Neural crest cell (in vitro differentiated cells): ENCODE measurements at regions not wholly inside any gene's neighbourhood (a gene's known extent, or its start where the extent isn't known, plus 50 kb on each side); places are given as distances from the start of the nearest gene placed in this dataset.
A peak's percentile ranks its signal among the peaks of the same experiment; 100 is the strongest.

ENCODE experiments used
- DNase-seq: peaks from one replicate; pipeline ENCODE4 v3.0.0; 2021; ENCODE audit warnings: low read depth, mixed read lengths, low spot score
- H3K27ac Mint-ChIP-seq: one replicate; pipeline ENCODE4 v1.8.0; 2021; ENCODE audit warnings: mild to moderate bottlenecking, mixed read lengths; ENCODE audit not compliant: unreplicated experiment
- H3K27me3 Mint-ChIP-seq: 2 replicates; pipeline ENCODE4 v1.8.0; 2021; ENCODE audit warnings: low read depth, mild to moderate bottlenecking, mixed read lengths
- H3K36me3 Mint-ChIP-seq: 2 replicates; pipeline ENCODE4 v1.8.0; 2021; ENCODE audit warnings: low read depth, mild to moderate bottlenecking, mixed read lengths
- H3K4me1 Mint-ChIP-seq: 2 replicates; pipeline ENCODE4 v1.8.0; 2021; ENCODE audit warnings: mixed read lengths
- H3K4me3 Mint-ChIP-seq: one replicate; pipeline ENCODE4 v1.8.0; 2021; ENCODE audit warnings: mild to moderate bottlenecking, mixed read lengths
- H3K9me3 Mint-ChIP-seq: 2 replicates; pipeline ENCODE4 v1.8.0; 2021; ENCODE audit warnings: mixed read lengths
- TF ChIP-seq, protein P1 (sequence below): fragments of 200-600 bp; sonication (generic); conservative IDR thresholded peaks from 2 replicates; pipeline ENCODE4 v1.5.0; 2021; ENCODE audit warnings: antibody characterized with exemption, mild to moderate bottlenecking

DNA sequence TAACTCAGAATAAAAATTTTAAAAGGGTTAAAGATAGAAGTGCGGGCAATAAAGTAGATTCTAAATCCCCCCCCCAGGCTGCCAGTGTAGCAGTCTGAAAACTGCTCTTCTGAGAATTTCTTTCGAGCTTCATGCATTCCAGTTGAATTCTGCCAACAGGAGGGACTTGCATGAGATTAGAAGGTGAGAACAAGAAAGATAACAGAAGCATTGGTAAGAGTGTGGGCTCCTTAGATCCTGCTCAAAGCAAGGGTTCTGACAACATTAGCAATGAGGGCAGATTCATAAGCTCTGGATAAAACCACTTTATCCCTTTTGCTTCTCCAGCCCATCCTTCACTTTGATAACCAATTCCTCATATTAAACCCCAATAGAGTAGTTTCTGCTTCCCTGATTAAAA, 235.9 kb upstream of the CDH6 start:
- H3K27me3 Mint-ChIP-seq, result no peaks in the 10 kb centered on the region
- no peak for DNase-seq
- no peak overlapping the region for H3K27ac Mint-ChIP-seq
- H3K4me3 Mint-ChIP-seq, result no peak overlapping the region
- TF ChIP-seq, protein P1, sequence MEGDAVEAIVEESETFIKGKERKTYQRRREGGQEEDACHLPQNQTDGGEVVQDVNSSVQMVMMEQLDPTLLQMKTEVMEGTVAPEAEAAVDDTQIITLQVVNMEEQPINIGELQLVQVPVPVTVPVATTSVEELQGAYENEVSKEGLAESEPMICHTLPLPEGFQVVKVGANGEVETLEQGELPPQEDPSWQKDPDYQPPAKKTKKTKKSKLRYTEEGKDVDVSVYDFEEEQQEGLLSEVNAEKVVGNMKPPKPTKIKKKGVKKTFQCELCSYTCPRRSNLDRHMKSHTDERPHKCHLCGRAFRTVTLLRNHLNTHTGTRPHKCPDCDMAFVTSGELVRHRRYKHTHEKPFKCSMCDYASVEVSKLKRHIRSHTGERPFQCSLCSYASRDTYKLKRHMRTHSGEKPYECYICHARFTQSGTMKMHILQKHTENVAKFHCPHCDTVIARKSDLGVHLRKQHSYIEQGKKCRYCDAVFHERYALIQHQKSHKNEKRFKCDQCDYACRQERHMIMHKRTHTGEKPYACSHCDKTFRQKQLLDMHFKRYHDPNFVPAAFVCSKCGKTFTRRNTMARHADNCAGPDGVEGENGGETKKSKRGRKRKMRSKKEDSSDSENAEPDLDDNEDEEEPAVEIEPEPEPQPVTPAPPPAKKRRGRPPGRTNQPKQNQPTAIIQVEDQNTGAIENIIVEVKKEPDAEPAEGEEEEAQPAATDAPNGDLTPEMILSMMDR, result no peak
- peaks cover 8% of the 10 kb centered on the region for H3K4me1 Mint-ChIP-seq
- peaks cover 3% of the 10 kb centered on the region for H3K36me3 Mint-ChIP-seq
- H3K9me3 Mint-ChIP-seq, result peaks cover 5% of the 10 kb centered on the region

DNA sequence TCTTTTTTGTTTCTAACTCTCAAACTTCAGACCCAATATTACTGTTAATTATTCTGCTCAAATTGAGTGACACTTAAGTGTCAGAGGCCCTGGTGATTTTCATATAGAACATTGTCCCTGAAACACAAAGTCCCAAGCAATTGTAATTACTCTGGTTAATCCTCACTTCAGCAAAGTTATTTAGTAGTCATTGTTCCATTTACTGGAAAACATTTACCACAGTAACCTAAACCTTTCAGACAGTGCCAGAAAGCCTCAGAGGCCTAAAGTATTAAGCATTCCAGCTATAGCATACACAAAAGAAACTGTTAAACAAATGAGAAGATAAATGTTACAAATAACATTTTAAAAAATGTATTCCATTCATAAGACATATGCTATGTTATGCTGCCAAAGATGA, 237.2 kb upstream of the CDH6 start:
- no peak overlapping the region for H3K4me3 Mint-ChIP-seq
- H3K27ac Mint-ChIP-seq, result no peak overlapping the region
- no peak for DNase-seq
- H3K9me3 Mint-ChIP-seq, result peaks cover 8% of the 10 kb centered on the region
- peaks cover 5% of the 10 kb centered on the region for H3K4me1 Mint-ChIP-seq
- no peaks in the 10 kb centered on the region for H3K27me3 Mint-ChIP-seq
- peaks cover 6% of the 10 kb centered on the region for H3K36me3 Mint-ChIP-seq
- TF ChIP-seq, protein P1, result no peak

DNA sequence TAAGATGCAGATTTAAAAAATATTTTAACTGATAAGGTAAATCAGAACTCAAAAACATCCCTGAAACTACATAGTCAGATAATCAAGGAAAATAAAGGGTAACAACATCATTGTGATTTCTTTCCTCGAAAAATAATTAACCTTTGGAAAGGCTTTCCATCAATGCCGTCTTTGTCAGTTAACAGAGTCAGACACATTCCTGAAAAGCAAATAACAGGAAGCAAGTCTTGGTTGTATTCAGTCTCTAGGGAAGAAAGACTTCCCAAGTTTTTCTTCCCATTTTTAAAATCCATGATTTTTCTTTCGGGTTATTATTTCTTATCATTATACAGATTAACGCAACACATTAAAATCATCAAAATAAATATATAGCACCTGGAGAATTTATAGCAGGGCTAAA, 256.4 kb upstream of the CDH6 start:
- Mint-ChIP-seq H3K36me3 (no peaks in the 10 kb centered on the region), H3K4me3 (peak overlapping the region; percentile 79), H3K27me3 (no peaks in the 10 kb centered on the region), H3K27ac (peak overlapping the region; percentile 13), H3K9me3 (no peaks in the 10 kb centered on the region), H3K4me1 (peaks cover 77% of the 10 kb centered on the region)
- TF ChIP-seq, protein P1, result no peak
- no peak for DNase-seq

DNA sequence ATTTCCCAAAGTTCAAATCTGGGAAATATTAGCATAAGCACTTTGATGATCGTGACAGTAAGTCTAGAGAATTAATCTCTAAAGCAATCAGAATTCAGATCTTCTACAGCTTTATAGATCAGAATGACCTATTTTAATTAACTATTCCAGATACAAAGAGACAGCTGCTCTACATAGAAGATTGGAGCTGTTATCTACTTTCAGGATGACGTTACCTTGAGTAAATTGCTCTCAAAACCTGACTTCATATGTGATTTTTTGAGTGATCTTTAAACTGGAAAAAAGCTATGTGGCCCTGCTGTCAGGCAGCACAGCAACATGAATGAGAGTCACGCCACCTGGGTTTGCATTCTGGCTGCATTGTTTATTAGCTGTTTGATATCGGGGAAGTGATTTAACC, 259.9 kb upstream of the CDH6 start:
- Mint-ChIP-seq H3K4me3 (no peak overlapping the region), H3K27me3 (no peaks in the 10 kb centered on the region), H3K4me1 (peaks cover 65% of the 10 kb centered on the region), H3K36me3 (no peaks in the 10 kb centered on the region), H3K9me3 (no peaks in the 10 kb centered on the region), H3K27ac (no peak overlapping the region)
- TF ChIP-seq, protein P1, result no peak
- DNase-seq, result no peak

DNA sequence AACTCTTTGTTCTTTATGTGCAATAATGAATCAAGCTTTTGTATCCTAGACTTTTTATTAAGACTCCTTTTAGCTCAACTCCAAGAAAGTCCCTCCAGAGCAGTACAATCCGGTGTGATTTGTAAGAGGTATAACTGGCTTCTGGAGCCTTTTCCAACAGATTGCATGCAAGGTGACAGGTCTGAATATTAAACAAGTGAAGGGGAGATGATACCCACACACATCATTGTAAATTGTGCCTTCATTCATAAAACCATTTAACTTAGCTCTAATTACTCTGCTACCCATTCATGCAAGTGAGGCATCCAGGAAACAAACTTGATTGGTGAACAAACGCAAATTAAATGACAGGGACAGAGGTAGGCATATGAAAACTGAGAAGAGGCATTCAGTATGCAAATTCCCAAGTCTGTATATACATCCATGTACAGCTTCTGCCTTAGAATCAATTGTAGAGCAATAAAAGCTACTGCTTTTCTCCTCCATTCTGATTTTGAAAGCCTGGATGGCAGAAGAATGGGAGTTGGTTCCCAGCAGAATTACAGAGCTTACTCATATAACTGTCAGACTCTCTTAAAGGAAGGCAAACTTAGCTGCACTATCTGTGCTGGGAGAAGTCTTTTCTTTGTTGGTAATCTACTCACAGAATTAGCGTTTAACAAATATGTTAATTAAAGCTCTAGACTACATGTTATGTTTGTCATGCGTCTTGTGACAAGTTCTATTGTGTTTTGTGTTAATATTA, 261.0 kb upstream of the CDH6 start:
- H3K36me3 Mint-ChIP-seq, result no peaks in the 10 kb centered on the region
- no peak overlapping the region for H3K27ac Mint-ChIP-seq
- TF ChIP-seq, protein P1, result no peak
- peaks cover 56% of the 10 kb centered on the region for H3K4me1 Mint-ChIP-seq
- no peaks in the 10 kb centered on the region for H3K27me3 Mint-ChIP-seq
- H3K9me3 Mint-ChIP-seq, result no peaks in the 10 kb centered on the region
- no peak overlapping the region for H3K4me3 Mint-ChIP-seq
- no peak for DNase-seq
